NB4 (cell line): ENCODE measurements at regions not wholly inside any gene's neighbourhood (a gene's known extent, or its start where the extent isn't known, plus 50 kb on each side); places are given as distances from the start of the nearest gene placed in this dataset.

Experiments used
- MYC ChIP-seq: IDR thresholded peaks from 2 replicates; pipeline ENCODE4 v1.6.1; 2011; ENCODE audit warnings: low read depth, low read length
- POLR2A ChIP-seq: IDR thresholded peaks from 2 replicates; pipeline ENCODE4 v1.6.1; 2011; ENCODE audit warnings: mild to moderate bottlenecking; ENCODE audit not compliant: insufficient read length; ENCODE audit errors: extremely low read depth
- TF ChIP-seq, protein P1 (sequence below): IDR thresholded peaks from one replicate; pipeline ENCODE4 v1.5.1; 2012; ENCODE audit warnings: low read depth, low read length

GRCh38 chr10:44859546-44860285 lies 51.4 kb upstream of the TMEM72 start:
- TF ChIP-seq, protein P1, sequence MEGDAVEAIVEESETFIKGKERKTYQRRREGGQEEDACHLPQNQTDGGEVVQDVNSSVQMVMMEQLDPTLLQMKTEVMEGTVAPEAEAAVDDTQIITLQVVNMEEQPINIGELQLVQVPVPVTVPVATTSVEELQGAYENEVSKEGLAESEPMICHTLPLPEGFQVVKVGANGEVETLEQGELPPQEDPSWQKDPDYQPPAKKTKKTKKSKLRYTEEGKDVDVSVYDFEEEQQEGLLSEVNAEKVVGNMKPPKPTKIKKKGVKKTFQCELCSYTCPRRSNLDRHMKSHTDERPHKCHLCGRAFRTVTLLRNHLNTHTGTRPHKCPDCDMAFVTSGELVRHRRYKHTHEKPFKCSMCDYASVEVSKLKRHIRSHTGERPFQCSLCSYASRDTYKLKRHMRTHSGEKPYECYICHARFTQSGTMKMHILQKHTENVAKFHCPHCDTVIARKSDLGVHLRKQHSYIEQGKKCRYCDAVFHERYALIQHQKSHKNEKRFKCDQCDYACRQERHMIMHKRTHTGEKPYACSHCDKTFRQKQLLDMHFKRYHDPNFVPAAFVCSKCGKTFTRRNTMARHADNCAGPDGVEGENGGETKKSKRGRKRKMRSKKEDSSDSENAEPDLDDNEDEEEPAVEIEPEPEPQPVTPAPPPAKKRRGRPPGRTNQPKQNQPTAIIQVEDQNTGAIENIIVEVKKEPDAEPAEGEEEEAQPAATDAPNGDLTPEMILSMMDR: no peak
- no peak for TF ChIP-seq POLR2A
- TF ChIP-seq MYC: no peak
